Neural crest cell (in vitro differentiated cells): ENCODE measurements at regions not wholly inside any gene's neighbourhood (a gene's known extent, or its start where the extent isn't known, plus 50 kb on each side); places are given as distances from the start of the nearest gene placed in this dataset.
A peak's percentile ranks its signal among the peaks of the same experiment; 100 is the strongest.

Experiments
- DNase-seq: peaks from one replicate; pipeline ENCODE4 v3.0.0; 2021; ENCODE audit warnings: low read depth, mixed read lengths, low spot score
- H3K27ac Mint-ChIP-seq: one replicate; pipeline ENCODE4 v1.8.0; 2021; ENCODE audit warnings: mild to moderate bottlenecking, mixed read lengths; ENCODE audit not compliant: unreplicated experiment
- H3K27me3 Mint-ChIP-seq: 2 replicates; pipeline ENCODE4 v1.8.0; 2021; ENCODE audit warnings: low read depth, mild to moderate bottlenecking, mixed read lengths
- H3K36me3 Mint-ChIP-seq: 2 replicates; pipeline ENCODE4 v1.8.0; 2021; ENCODE audit warnings: low read depth, mild to moderate bottlenecking, mixed read lengths
- H3K4me1 Mint-ChIP-seq: 2 replicates; pipeline ENCODE4 v1.8.0; 2021; ENCODE audit warnings: mixed read lengths
- H3K4me3 Mint-ChIP-seq: one replicate; pipeline ENCODE4 v1.8.0; 2021; ENCODE audit warnings: mild to moderate bottlenecking, mixed read lengths
- H3K9me3 Mint-ChIP-seq: 2 replicates; pipeline ENCODE4 v1.8.0; 2021; ENCODE audit warnings: mixed read lengths
- TF ChIP-seq, protein P1 (sequence below): fragments of 200-600 bp; sonication (generic); conservative IDR thresholded peaks from 2 replicates; pipeline ENCODE4 v1.5.0; 2021; ENCODE audit warnings: antibody characterized with exemption, mild to moderate bottlenecking

DNA sequence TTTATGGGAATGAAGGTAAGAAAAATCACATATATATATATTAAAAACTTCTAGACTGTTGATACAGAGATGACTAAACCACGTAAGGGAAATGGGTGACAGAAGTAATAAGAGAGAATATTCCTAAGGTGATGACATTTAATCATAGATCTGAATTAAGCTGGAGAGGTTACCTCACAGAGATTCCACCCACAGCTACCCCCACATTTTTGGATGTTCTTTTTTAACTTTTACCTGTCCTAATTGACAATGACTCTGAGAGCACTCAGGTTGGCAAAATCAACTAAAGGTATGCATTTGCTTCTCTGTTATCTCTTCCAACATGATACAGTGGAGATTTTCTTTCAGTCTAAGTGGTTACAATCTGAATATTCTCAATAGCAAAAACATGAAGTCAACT is 1280.6 kb downstream of the CDH11 start:
- H3K27ac Mint-ChIP-seq = no peak overlapping the region
- H3K4me3 Mint-ChIP-seq = no peak overlapping the region
- H3K4me1 Mint-ChIP-seq = no peaks in the 10 kb centered on the region
- H3K27me3 Mint-ChIP-seq = no peaks in the 10 kb centered on the region
- peaks cover 13% of the 10 kb centered on the region for H3K36me3 Mint-ChIP-seq
- no peak for DNase-seq
- peaks cover 23% of the 10 kb centered on the region for H3K9me3 Mint-ChIP-seq
- TF ChIP-seq, protein P1, sequence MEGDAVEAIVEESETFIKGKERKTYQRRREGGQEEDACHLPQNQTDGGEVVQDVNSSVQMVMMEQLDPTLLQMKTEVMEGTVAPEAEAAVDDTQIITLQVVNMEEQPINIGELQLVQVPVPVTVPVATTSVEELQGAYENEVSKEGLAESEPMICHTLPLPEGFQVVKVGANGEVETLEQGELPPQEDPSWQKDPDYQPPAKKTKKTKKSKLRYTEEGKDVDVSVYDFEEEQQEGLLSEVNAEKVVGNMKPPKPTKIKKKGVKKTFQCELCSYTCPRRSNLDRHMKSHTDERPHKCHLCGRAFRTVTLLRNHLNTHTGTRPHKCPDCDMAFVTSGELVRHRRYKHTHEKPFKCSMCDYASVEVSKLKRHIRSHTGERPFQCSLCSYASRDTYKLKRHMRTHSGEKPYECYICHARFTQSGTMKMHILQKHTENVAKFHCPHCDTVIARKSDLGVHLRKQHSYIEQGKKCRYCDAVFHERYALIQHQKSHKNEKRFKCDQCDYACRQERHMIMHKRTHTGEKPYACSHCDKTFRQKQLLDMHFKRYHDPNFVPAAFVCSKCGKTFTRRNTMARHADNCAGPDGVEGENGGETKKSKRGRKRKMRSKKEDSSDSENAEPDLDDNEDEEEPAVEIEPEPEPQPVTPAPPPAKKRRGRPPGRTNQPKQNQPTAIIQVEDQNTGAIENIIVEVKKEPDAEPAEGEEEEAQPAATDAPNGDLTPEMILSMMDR = no peak

DNA sequence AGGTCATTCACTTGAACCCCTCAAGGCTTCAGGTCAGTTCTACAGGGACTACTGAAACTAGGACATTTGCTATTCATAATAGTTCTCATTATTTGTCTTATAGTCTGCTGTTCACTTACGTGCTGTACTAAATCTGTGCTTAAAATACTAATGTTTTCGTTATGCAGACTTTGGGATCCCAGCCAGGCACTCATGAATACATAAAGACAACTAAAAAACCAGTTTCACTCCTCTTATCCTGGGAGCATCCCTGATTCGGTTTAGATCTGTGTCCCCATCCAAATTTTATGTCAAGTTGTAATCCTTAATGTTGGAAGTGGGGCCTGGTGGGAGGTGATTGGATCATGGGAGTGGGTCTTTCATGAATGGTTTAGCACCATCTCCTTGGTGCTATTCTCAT is 1291.8 kb downstream of the CDH11 start:
- TF ChIP-seq, protein P1 = no peak
- no peak for DNase-seq
- Mint-ChIP-seq H3K4me1 (no peaks in the 10 kb centered on the region), H3K36me3 (no peaks in the 10 kb centered on the region), H3K27me3 (no peaks in the 10 kb centered on the region), H3K27ac (no peak overlapping the region), H3K9me3 (peaks cover 11% of the 10 kb centered on the region), H3K4me3 (no peak overlapping the region)

DNA sequence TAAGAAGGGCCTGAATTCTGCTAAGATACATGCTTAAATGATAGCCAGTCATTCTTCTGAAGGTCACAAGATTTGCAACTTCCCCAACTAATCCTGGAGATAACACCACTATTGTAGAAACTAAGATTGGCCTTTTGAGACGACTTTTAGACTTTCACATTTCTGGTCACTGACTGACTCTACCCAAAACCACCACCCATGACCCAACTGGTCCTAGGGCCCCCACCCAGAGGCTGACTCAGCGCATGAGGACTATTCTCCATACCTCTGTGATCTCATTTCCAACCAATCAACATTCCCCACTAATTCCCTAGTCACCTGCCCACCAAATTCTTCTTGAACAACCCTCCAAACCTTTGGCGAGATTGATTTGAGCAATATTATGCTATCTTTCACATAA is 1299.0 kb downstream of the CDH11 start:
- Mint-ChIP-seq H3K27ac (no peak overlapping the region), H3K36me3 (peaks cover 5% of the 10 kb centered on the region), H3K4me3 (no peak overlapping the region), H3K4me1 (no peaks in the 10 kb centered on the region), H3K27me3 (no peaks in the 10 kb centered on the region), H3K9me3 (peaks cover 14% of the 10 kb centered on the region)
- TF ChIP-seq, protein P1 = no peak
- DNase-seq = no peak

DNA sequence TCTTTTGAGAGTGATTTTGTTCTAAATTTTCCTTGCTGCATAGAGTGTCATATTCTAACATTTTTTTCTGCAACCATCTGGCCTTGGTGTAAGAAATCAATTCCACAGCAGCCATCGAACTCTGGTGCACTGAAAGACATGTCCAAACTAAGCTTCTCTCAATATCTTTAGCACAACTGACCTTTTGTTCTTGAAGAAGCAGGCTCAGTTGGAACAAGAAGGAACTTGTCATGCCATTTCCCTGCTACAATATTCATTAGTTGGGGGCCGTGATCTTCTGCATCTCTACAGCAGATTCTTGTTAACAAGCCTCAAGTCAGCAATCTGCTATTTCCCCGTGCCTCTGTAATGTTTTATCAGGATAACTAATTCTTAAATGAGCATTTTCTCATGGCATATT is 1305.6 kb downstream of the CDH11 start:
- H3K36me3 Mint-ChIP-seq = peaks cover 6% of the 10 kb centered on the region
- peak overlapping the region; percentile 12 for H3K4me3 Mint-ChIP-seq
- no peaks in the 10 kb centered on the region for H3K27me3 Mint-ChIP-seq
- peak overlapping the region; percentile 53 for H3K27ac Mint-ChIP-seq
- TF ChIP-seq, protein P1 = no peak
- H3K9me3 Mint-ChIP-seq = peaks cover 17% of the 10 kb centered on the region
- DNase-seq = no peak
- peaks cover 11% of the 10 kb centered on the region for H3K4me1 Mint-ChIP-seq

DNA sequence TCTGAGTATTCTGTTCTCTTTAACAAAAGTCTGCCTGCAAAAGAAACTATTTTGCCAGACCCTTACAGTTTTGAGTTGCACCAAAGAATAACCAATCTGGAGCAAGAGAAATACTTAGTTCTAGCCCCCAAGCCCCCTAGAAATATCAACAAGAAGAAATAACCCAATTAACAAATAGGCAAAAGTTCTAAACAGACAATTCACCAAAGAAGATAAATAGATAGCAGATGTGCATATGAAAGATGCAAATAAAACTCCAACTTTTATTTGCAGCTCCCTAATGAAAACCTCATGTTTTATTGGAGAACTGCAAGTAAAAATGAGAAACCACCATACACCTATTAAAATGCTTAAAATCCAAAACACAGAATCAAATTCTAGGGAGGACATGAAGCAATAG is 1308.0 kb downstream of the CDH11 start:
- H3K9me3 Mint-ChIP-seq = peaks cover 12% of the 10 kb centered on the region

More for the DNA sequence above, 1308.0 kb downstream of the CDH11 start:
- H3K4me3 Mint-ChIP-seq = no peak overlapping the region
- H3K27ac Mint-ChIP-seq = no peak overlapping the region
- peaks cover 6% of the 10 kb centered on the region for H3K36me3 Mint-ChIP-seq
- DNase-seq = no peak
- peaks cover 11% of the 10 kb centered on the region for H3K4me1 Mint-ChIP-seq
- TF ChIP-seq, protein P1 = no peak
- no peaks in the 10 kb centered on the region for H3K27me3 Mint-ChIP-seq
